GM18508 (cell line): ENCODE measurements at regions not wholly inside any gene's neighbourhood (a gene's known extent, or its start where the extent isn't known, plus 50 kb on each side); places are given as distances from the start of the nearest gene placed in this dataset.

Experiments
- ATAC-seq: cut with Tn5 transposase; IDR thresholded peaks from one replicate; pipeline ENCODE4 v1.9.1; 2021; ENCODE audit warnings: moderate number of reproducible peaks; ENCODE audit not compliant: insufficient read depth, unreplicated experiment

DNA sequence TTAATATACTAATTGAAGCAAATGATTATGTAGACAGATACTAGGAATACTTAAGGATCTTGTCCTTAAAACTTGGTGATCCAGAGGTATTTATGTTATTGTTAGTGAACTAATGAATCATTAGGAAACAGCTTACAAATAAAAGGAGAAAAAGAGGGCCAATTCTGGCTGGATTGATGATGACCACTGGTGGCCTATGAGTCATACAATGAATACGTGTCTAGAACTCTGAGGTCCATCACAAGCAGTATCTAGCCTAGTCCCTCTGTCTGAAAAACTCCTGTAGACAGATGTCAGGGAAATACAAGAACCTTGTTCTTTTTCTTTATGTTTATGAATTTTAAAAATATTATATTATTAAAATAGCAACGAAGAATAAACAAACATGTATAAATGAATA lies 51.7 kb upstream of the RTL1 start:
- ATAC-seq: no peak

DNA sequence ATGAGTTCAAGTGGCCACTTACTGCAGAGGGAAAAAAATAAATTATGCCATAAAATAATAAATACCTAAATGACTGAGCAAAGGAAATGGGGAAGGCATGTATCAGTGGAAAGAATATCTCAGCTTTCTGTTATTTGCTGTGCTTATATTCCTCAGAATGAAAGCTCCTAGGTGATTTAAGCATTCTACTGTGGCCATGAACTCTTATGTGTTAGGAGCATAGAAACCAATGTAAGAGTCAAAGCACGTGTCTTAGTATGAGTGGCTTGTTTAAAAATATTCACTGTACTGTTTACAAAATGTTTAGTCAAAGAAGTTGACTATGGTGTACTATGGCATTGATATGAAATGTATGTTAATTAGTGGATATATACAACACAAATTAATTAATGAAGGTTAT lies 59.0 kb upstream of the RTL1 start:
- no peak for ATAC-seq

DNA sequence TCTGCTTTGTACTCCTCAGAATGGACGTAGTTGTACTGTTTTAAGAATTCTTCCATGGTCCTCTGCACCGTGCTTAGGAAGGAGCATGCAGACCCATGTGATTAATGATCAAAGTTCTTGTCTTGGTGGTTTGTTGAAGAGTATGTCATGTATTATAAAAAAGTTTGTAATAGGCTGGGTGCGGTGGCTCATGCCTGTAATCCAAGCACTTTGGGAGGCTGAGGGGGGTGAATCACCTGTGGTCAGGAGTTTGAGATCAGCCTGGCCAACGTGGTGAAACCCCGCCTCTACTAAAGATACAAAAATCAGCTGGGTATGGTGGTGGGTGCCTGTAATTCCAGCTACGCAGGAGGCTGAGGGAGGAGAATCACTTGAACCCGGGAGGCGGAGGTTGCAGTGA lies 61.8 kb upstream of the RTL1 start:
- no peak for ATAC-seq

DNA sequence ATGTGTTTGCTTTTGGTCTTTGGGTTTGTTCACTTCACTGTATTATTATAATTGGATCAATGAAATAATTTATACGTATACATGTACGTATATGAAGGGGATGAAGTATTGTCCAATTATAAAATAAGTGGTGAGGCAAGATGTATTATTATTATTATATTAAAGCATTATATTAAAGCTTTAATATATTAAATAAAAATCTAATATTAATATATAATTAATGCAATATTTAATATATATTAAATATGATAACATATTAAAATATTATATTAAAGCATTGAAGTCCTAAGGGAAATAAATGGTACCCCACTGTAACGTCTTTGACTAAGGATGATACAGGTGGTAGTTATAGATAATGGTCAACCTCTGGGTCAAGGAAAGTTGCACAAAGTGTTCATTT lies 63.7 kb upstream of the RTL1 start:
- ATAC-seq: no peak

DNA sequence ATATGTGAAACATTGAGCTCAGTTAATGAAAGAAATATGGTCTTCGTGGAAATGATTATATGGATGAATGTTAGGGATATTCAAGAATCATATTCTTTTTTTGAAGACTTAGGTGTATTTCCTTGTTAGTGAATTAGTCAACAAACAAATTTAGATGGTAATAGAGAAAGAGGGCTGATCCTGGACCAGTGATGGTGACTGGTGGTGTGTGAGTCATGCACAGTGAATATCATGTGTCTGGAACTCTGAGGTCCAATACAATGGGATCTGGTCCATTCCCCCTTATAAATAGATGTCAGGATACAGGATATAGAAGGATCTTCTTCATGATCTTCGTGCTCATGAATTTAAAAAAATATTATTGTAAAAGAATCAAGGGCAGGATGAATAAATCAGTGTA lies 64.4 kb upstream of the RTL1 start:
- ATAC-seq: no peak

DNA sequence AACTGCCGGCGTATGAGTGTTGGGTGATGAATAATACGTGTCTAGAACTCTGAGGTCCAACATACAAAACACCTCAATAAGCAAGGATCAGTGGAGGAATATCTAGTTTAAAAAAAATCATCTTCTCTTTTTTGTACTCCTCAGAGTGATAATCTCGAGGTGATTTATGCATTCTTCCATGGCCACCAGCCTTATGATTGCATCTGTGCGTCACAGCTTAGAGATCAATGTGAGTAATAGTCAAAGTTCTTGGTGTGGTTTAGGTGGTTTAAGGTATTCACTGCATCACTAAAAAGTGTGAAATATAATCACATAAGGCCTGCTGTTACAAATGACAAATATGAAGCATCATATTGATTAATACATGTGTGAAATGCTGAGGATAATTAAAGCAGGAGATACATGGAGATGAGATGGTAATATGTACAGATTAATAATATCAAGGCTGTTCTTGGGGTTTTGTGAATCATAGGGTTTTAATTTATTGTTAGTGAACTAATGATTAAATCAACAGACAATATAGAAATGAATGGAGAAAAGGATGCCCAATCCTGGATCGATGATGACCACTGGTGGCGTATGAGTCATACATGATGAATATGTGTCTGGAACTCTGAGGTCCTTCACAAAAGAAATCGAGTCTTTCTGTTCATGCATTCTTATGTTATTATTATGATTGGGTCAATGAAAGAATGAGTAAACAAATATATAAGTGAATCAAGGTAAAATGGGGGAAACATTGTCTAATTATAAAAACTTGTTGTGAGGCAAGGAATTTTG lies 68.8 kb upstream of the RTL1 start:
- ATAC-seq: no peak

DNA sequence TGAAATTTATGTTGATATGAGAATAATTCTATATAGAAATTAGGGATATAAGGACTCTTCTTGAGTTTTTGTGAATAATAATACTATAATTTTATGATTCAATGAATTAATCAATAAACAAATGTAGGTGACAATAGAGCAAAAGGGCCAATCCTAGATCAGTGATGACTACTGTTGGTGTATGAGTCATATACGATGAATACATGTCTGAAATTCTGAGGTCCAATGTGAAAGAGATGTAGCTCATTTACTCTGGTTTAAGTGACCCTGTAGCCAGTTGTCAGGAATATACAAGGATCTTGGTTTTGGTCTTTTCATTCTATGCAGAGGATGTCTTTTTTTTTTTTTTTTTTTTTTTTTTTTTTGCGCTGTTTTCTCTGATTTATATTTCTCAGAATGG lies 72.1 kb upstream of the RTL1 start:
- no peak for ATAC-seq

DNA sequence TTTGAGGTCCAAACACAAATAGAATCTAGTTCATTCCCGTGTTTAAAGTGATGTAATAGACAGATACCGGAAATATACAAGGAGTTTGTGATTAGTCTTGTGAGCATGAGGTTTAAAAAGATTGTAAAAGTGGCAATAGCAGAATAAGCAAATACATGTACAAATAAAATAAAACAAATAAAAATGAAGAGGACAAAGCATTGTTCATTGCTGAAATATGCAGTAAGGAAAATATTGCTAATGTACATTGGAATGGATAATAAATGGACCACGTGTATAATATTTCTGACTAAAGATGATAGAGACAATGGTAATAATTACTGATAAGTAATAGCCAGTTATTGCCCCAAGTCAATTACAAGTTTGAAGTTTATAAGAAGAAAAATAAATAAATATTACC lies 75.6 kb upstream of the RTL1 start:
- no peak for ATAC-seq

DNA sequence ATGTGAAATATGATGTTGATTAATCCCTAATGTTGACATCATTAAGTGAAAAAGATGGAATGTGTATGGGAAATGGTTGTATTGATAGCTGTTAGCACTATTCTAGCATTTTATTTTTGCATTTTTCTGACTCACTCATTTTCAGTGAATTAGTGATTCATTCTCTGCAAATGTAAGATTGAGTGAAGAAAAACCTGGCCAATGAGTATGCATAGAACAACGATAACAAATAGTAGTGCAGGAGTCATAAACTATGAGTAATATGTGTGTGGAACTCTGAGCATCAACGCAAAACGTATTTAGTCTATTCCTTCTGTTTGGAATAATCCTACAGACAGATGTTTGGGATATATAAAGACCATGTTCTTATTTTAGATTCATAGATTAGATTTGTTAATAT lies 76.3 kb upstream of the RTL1 start:
- no peak for ATAC-seq

DNA sequence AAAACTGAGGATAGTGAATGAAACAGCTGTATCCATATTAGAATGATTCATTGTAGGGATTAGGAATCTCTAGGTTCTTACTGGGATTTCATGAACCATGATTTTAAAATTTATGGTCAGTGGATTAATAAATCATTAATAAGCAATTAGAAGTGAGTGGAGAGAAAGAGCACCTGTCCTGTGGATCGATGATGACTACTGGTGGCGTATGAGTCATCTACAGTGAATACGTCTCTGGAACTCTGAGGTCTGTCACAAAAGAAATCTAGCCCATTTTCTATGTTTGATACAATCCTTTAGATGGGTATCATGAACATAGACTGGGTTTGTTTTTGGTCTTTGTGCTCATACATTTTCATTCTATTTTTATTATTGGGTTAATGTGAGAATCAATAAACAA lies 77.3 kb upstream of the RTL1 start:
- ATAC-seq: no peak

DNA sequence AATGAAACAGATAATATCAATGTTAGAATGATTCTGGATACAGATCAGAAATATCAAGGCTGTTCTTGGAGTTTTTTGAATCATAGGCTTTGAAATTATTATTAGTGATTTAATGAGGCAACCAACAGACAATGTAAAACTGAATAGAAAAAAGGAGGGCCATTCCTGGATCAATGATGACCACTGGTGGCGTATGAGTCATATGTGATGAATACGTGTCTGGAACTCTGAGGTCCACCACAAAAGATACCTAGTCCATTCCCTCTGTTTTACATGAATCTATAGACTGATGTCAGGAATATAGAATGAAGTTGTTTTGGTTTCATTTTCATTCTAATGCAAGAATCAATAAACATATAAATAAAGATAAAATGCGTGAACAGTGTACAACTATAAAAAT lies 78.3 kb upstream of the RTL1 start:
- ATAC-seq: no peak

DNA sequence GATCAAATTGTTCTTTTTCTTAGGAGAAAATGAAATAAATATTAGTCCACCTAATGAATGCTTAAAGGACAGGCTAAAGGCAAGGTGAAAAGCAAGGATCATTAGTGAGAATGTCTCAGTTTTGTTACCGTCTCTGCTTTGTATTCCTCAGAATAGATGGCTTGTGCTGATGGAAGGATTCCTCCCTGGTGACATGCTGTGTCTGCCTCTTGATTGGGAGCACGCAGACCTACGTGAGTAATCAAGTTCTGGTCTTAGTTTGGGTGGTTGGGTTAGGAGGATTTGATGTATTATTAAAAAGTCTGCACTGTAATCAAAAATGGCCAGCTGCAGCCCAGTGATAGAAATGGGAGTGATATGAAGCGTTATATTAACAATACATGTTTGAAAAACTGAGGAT lies 78.8 kb upstream of the RTL1 start:
- no peak for ATAC-seq

DNA sequence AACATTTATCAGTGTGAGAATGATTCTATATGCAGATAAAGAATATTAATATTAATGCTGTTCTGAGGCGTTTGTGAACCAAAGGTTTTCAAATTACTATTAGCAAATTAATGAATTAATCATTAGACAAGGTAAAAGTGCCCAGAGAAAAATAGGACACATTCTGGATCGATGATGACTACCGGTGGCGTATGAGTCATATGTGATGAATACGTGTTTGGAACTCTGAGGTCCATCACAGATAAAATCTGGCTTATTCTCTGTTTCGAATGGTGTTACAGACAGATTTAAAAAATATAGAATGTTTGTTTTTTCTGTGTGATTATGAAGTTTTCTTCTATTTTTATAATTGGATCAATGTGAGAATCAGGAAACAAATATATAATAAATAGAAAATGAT lies 79.2 kb upstream of the RTL1 start:
- no peak for ATAC-seq

DNA sequence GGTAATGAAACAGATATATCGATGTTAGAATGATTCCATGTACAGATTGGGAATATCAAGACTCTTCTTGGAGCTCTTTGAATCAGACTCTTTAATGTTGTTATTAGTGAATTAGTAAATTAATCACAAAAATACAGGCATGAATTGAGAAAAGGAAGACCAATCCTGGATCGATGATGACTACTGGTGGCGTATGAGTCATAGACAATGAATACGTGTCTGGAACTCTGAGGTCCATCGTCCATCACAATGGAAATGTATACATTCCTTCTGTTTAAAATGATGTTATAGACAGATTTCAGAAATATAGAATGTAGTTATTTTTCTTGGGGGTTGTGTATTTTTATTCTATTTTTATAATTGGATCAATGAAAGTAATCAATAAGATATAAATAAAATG lies 80.2 kb upstream of the RTL1 start:
- ATAC-seq: no peak

DNA sequence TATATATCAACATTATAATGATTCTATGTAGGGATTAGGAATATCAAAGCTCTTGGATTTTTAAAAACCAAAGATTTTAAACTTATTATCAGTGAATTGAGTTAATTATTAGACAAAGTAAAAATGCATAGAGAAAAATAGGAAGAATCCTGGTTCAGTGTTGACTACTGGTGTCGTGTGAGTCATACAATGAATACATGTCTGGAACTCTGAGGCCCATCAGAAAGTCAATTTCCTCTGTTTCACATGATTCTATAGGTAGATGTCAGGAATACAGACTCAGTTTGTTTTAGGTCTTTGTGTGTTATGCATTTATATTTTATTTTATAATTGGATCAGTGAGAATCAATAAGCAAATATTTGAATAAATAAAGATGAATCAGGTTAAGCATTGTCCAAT lies 84.5 kb upstream of the RTL1 start:
- no peak for ATAC-seq

DNA sequence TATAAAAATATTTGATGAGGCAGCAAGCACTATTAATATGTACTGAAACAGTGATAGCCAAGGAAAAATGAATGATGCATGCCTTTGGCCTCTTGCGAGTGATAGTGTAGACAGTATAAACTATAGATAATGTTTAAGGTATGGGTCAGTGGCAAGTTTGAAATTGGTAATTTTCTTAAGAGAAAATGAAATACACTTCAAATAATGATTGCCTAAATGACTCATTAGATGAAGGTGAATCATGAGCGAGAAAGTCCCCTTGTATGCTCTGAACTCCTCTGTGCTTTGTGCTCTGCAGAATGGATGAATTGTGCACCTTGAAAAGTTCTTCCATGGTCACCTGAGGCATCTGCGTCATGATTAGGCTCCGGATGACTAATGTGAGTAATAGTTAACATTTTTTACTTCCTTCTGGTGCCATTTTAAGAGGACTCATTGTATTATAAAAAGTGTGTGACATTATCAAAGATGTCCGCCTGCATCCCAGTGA lies 84.9 kb upstream of the RTL1 start:
- no peak for ATAC-seq

DNA sequence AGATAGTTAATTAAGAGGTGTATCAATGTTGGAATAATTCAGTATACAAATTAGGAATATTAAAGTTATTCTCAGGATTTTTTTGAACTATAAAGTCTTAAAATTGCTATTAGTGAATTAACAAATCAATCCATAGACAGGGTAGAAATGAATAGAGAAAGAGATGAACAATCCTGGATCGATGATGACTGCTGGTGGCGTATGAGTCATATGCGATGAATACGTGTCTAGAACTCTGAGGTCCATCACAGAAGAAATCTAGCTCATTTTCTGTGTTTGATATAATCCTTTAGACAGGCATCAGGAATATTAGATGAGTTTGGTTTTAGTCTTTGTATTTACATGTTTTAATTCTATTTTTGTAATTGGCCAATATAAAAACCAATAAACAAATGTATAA lies 85.4 kb upstream of the RTL1 start:
- ATAC-seq: no peak

DNA sequence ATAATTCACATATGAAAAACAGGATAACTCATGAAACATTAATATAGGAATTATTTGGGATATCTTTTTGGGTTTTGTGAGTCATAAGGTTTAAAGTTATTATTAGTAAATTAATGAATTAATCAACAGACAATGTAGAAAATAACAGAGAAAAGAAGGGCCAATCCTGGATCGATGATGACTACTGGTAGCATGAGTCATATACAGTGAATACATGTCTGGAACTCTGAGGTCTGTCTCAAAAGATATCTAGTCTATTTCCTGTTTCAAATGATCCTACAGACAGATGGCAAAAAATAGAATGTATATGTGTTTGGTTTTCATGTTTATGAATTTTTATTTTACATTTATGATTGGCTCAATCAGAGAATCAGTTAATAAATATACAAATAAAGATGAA lies 86.4 kb upstream of the RTL1 start:
- ATAC-seq: no peak

DNA sequence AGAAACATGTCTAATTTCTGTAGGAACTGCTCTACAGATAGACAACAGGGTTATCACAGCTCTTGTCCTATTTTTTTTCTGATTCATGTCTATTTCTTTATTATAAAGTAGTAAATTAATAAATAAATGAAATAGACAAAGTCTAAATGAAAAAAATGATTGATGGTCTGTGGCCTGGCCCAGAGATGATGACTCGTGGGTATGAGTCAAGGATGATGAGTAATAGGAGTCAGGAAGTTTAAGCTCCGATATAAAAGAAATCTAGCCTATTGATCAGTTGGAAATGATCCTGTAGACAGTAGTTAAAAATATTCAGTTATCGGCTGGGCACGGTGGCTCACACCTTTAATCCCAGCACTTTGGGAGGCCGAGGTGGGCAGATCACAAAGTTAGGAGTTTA lies 90.6 kb upstream of the RTL1 start:
- ATAC-seq: no peak

DNA sequence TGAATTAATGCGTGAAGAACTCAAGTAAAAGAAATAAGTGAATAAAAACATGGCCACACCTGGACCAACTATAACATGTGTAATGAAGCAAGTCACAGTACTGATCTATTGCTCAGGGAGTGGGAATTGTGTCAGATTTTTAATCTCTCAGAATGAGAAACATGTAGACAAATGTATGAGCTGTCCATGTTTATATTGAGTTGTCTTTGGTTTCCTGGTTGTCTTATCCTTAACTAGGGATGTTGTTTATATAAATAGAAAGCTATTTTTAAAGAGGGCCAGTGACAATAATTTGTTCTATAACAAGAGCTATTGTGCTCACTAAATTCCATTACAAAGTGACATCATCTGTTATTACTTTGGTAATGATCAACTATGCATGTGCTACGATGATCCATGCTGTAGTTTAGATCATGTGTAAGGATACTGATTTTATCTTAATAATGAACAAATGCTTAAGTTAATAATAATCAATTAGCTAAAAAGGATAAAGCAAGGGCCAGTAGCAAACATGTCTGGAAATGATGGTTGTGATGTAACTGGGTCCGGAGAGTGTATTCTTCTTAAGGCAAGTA lies 91.3 kb upstream of the RTL1 start:
- ATAC-seq: no peak

DNA sequence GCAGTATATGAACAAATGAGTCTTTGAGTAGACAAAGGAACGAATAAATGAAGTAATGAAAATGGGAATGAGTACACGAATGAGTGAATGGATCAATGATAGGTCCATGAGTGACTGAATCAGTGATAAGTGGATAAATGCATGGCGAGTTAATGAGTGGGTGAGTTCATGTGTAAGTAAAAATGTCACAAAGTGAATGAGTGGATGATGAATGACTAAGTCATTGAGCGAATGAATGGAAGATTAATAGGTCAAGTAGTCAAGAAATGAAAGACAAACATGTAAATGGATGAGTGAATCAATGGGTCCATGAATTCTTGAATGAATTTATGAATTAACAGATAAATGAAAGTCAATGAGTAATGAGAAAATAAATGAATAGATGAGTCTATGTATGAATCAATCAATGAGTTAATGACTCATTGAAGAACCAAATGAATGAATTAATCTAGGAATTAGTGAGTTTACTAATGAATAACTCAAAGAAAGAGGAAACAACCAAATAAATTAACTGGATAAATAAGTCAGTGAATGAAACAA lies 97.3 kb upstream of the RTL1 start:
- no peak for ATAC-seq
